ENCODE measurements at regions not wholly inside any gene's neighbourhood (a gene's known extent, or its start where the extent isn't known, plus 50 kb on each side); places are given as distances from the start of the nearest gene placed in this dataset.

GRCh38 chr13:50369646-50370045, 354.4 kb downstream of the KCNRG start:
- DNase-seq: no peak
- no peak overlapping the region for H3K4me3 ChIP-seq
- no peak for TF ChIP-seq CTCF (conservative IDR thresholded peaks at IDR 0.05)
- TF ChIP-seq EZH2 (IDR thresholded peaks at IDR 0.05; ENCODE audit: low read depth): no peak
- no peak overlapping the region for H3K4me2 ChIP-seq
- H3K4me1 ChIP-seq (replicated peaks; ENCODE audit: insufficient read depth): peaks cover 26% of the 10 kb centered on the region
- no TSS peak for BruUV-seq (replicated peaks)
- CTCF ChIA-PET: no interaction called here
- H3F3A ChIP-seq (ENCODE audit: insufficient read depth, low read depth): peaks cover 21% of the 10 kb centered on the region
- H3K9me3 ChIP-seq (ENCODE audit: insufficient read depth, low read depth): no peaks in the 10 kb centered on the region
- intact Hi-C loops (cut with micrococcal nuclease; ENCODE audit: unreplicated experiment): no loop called here
- POLR2A ChIA-PET (ENCODE audit: unreplicated experiment): no interaction called here
- no peaks in the 10 kb centered on the region for H3K36me3 ChIP-seq (ENCODE audit: low read depth)
- no peaks in the 10 kb centered on the region for H4K20me1 ChIP-seq (ENCODE audit: insufficient read depth)
- no peaks in the 10 kb centered on the region for H3K27me3 ChIP-seq (ENCODE audit: insufficient read depth, low read depth)
- no peak overlapping the region for H2AFZ ChIP-seq
- no peak overlapping the region for H3K27ac ChIP-seq
- H3K79me2 ChIP-seq (ENCODE audit: low read depth): no peaks in the 10 kb centered on the region
- H3K9me2 ChIP-seq (ENCODE audit: insufficient read depth): no peaks in the 10 kb centered on the region

- Histone ChIP-seq H3K4me1 (replicated peaks; ENCODE audit: insufficient read depth) (peaks cover 18% of the 10 kb centered on the region), H3K36me3 (ENCODE audit: low read depth) (no peaks in the 10 kb centered on the region), H3K9me2 (ENCODE audit: insufficient read depth) (no peaks in the 10 kb centered on the region), H3K4me2 (no peak overlapping the region), H3K9me3 (ENCODE audit: insufficient read depth, low read depth) (no peaks in the 10 kb centered on the region), H3K27ac (no peak overlapping the region), H2AFZ (no peak overlapping the region), H3F3A (ENCODE audit: insufficient read depth, low read depth) (peaks cover 13% of the 10 kb centered on the region), H3K27me3 (ENCODE audit: insufficient read depth, low read depth) (no peaks in the 10 kb centered on the region), H4K20me1 (ENCODE audit: insufficient read depth) (no peaks in the 10 kb centered on the region), H3K4me3 (no peak overlapping the region), H3K79me2 (ENCODE audit: low read depth) (no peaks in the 10 kb centered on the region)
- CTCF ChIA-PET: no interaction called here
- DNase-seq: no peak
- TF ChIP-seq CTCF (conservative IDR thresholded peaks at IDR 0.05) (no peak), EZH2 (IDR thresholded peaks at IDR 0.05; ENCODE audit: low read depth) (no peak)
- BruUV-seq (replicated peaks): no TSS peak
- POLR2A ChIA-PET (ENCODE audit: unreplicated experiment): no interaction called here
- intact Hi-C loops (cut with micrococcal nuclease; ENCODE audit: unreplicated experiment): no loop called here
Measured at GRCh38 chr13:50370303-50370950, 355.2 kb downstream of the KCNRG start.

GRCh38 chr13:50374517-50374916, 359.3 kb downstream of the KCNRG start:
- Histone ChIP-seq H2AFZ (no peak overlapping the region), H3K27me3 (ENCODE audit: insufficient read depth, low read depth) (no peaks in the 10 kb centered on the region), H3K27ac (no peak overlapping the region), H3K4me1 (replicated peaks; ENCODE audit: insufficient read depth) (no peaks in the 10 kb centered on the region), H3K4me2 (no peak overlapping the region), H3K9me3 (ENCODE audit: insufficient read depth, low read depth) (no peaks in the 10 kb centered on the region), H3F3A (ENCODE audit: insufficient read depth, low read depth) (no peaks in the 10 kb centered on the region), H3K36me3 (ENCODE audit: low read depth) (no peaks in the 10 kb centered on the region), H3K79me2 (ENCODE audit: low read depth) (no peaks in the 10 kb centered on the region), H3K4me3 (no peak overlapping the region), H4K20me1 (ENCODE audit: insufficient read depth) (no peaks in the 10 kb centered on the region), H3K9me2 (ENCODE audit: insufficient read depth) (no peaks in the 10 kb centered on the region; the same call in 1 of the 2 replicates)
- DNase-seq: no peak
- ChIA-PET POLR2A (ENCODE audit: unreplicated experiment) (no interaction called here), CTCF (no interaction called here)
- intact Hi-C loops (cut with micrococcal nuclease; ENCODE audit: unreplicated experiment): no loop called here
- BruUV-seq (replicated peaks): no TSS peak
- no peak for TF ChIP-seq EZH2 (IDR thresholded peaks at IDR 0.05; ENCODE audit: low read depth)

GRCh38 chr13:50375792-50376191, 360.5 kb downstream of the KCNRG start:
- Histone ChIP-seq H2AFZ (no peak overlapping the region), H3F3A (ENCODE audit: insufficient read depth, low read depth) (no peaks in the 10 kb centered on the region), H3K79me2 (ENCODE audit: low read depth) (no peaks in the 10 kb centered on the region), H3K36me3 (ENCODE audit: low read depth) (no peaks in the 10 kb centered on the region), H4K20me1 (ENCODE audit: insufficient read depth) (no peaks in the 10 kb centered on the region), H3K27ac (no peak overlapping the region), H3K9me2 (ENCODE audit: insufficient read depth) (no peaks in the 10 kb centered on the region; the same call in 1 of the 2 replicates), H3K9me3 (ENCODE audit: insufficient read depth, low read depth) (peaks cover 4% of the 10 kb centered on the region; the same call in 1 of the 2 replicates), H3K4me3 (no peak overlapping the region), H3K27me3 (ENCODE audit: insufficient read depth, low read depth) (no peaks in the 10 kb centered on the region), H3K4me2 (no peak overlapping the region), H3K4me1 (replicated peaks; ENCODE audit: insufficient read depth) (no peaks in the 10 kb centered on the region)
- intact Hi-C loops (cut with micrococcal nuclease; ENCODE audit: unreplicated experiment): no loop called here
- CTCF ChIA-PET: interaction anchor here (0.6 kb wide), 1 partner anchor 11 kb away, joined by 6 read pairs; no protein-coding TSS in a partner anchor
- POLR2A ChIA-PET (ENCODE audit: unreplicated experiment): no interaction called here
- DNase-seq: no peak
- TF ChIP-seq CTCF (conservative IDR thresholded peaks at IDR 0.05) (no peak), EZH2 (IDR thresholded peaks at IDR 0.05; ENCODE audit: low read depth) (no peak)
- BruUV-seq (replicated peaks): no TSS peak

Measured in PC-9 (cell line).